ENCODE measurements at regions not wholly inside any gene's neighbourhood (a gene's known extent, or its start where the extent isn't known, plus 50 kb on each side); places are given as distances from the start of the nearest gene placed in this dataset.
"Not testable (repeated sequence)": the region's sequence is repeated elsewhere in the genome, so short reads cannot be mapped to it uniquely, and the experiment has no call there.

DNA sequence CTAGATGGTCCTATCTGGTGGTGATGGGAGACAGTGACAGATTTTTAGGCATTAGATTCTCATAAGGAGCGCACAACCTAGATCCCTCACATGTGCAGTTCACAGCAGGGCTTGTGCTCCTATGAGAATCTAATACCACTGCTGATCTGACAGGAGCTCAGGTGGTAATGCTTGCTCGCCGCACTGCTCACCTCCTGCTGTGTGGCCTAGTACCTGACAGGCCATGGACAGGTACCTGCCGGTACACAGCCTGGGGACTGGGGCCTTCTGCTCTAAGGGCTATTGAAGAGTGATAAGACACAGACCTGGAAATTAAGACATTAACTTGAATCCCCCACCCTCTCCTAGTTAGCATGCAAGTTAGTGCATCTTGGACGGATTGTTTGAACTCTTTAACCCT, 64.4 kb downstream of the KLRB1 start:
- H3K36me3 ChIP-seq (replicated peaks in 1 of 2; ENCODE audit: control insufficient read depth in 1 of 2, insufficient read depth in 2 of 2, low read length in 2 of 2); H3K4me3 ChIP-seq (replicated peaks in 1 of 3; ENCODE audit: insufficient read depth in 1 of 3, low read depth in 2 of 3, low read length in 3 of 3); H3K9me3 ChIP-seq (ENCODE audit: low read length); BruUV-seq (replicated peaks); H3K4me2 ChIP-seq (ENCODE audit: low read depth, low read length); intact Hi-C loops (cut with micrococcal nuclease; ENCODE audit: unreplicated experiment); CTCF ChIA-PET (ENCODE audit: low intra/inter-chr PET ratio, low total read pairs); ATAC-seq; POLR2A ChIA-PET; H3K4me1 ChIP-seq (ENCODE audit: insufficient read depth, low read length); H3K79me2 ChIP-seq (ENCODE audit: insufficient read depth, low read length); in situ Hi-C loops (cut with HindIII; ENCODE audit: extremely low pct_ligation_motif_present, low pct_unique_long_range_greater_than_20kb); H3K27ac ChIP-seq (ENCODE audit: extremely low read length, insufficient read depth, low read length); H2AFZ ChIP-seq (ENCODE audit: low read length); H3K9ac ChIP-seq (ENCODE audit: insufficient read depth, low read depth, low read length); DNase-seq (ENCODE audit: low spot score); H4K20me1 ChIP-seq (ENCODE audit: insufficient read depth, low read length); FAIRE-seq; H3K27me3 ChIP-seq (ENCODE audit: control insufficient read depth in 1 of 2, insufficient read depth in 2 of 2, low read length in 2 of 2): not testable (repeated sequence)
- 67% methylated on average over 1 of the region's 5 CpGs for WGBS (ENCODE audit: low lambda C conversion rate)

DNA sequence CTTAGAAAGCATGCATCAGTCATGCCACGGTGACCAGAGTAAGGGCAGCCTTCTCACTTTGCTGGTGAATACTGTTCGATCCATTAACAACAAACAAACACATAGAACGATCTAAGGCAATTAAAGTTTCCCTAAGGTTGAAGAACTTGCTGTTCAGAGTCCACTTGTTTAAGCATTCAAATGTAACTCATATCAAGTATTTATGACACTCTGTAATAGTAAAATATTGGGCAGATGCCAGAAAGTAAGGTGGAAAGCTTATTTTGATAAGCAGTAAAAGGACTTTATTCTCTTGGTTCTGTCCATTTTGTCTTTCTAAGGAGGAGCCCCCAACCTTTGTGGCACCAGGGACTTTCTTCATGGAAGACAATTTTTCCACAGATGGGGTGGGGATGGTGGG, 64.9 kb downstream of the KLRB1 start:
- FAIRE-seq; H3K9me3 ChIP-seq (ENCODE audit: low read length); intact Hi-C loops (cut with micrococcal nuclease; ENCODE audit: unreplicated experiment); BruUV-seq (replicated peaks); H3K9ac ChIP-seq (ENCODE audit: insufficient read depth, low read depth, low read length); H3K4me2 ChIP-seq (ENCODE audit: low read depth, low read length); H4K20me1 ChIP-seq (ENCODE audit: insufficient read depth, low read length); H3K27me3 ChIP-seq (ENCODE audit: control insufficient read depth in 1 of 2, insufficient read depth in 2 of 2, low read length in 2 of 2); H3K36me3 ChIP-seq (replicated peaks in 1 of 2; ENCODE audit: control insufficient read depth in 1 of 2, insufficient read depth in 2 of 2, low read length in 2 of 2); H3K79me2 ChIP-seq (ENCODE audit: insufficient read depth, low read length); CTCF ChIA-PET (ENCODE audit: low intra/inter-chr PET ratio, low total read pairs); H3K27ac ChIP-seq (ENCODE audit: extremely low read length, insufficient read depth, low read length); ATAC-seq; H3K4me1 ChIP-seq (ENCODE audit: insufficient read depth, low read length); H3K4me3 ChIP-seq (replicated peaks in 1 of 3; ENCODE audit: insufficient read depth in 1 of 3, low read depth in 2 of 3, low read length in 3 of 3); POLR2A ChIA-PET; H2AFZ ChIP-seq (ENCODE audit: low read length); in situ Hi-C loops (cut with HindIII; ENCODE audit: extremely low pct_ligation_motif_present, low pct_unique_long_range_greater_than_20kb); DNase-seq (ENCODE audit: low spot score): not testable (repeated sequence)
- no CpG with 5 or more reads among the region's 3 CpGs for WGBS (ENCODE audit: low lambda C conversion rate)

DNA sequence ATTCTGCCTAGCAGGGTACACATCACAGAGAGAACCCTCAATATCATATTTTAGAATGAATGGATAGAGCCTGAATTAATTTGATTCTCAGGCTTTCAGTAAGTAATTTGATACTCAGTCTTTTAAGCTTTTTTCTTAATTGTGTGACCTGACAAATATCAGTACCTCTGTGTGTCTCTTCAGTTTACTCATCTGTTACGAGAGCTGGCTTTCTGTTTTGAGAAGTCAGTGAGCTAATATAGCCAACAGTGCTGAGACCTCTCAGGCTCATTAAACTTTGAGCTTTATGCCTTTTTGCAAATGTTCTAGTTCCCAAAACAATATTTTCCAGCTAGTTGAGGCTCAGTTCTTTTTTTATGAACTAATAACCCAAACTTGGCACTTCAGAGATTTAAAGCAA, 91.8 kb downstream of the KLRB1 start:
- H3K4me1 ChIP-seq (ENCODE audit: insufficient read depth, low read length); H3K9ac ChIP-seq (ENCODE audit: insufficient read depth, low read depth, low read length); in situ Hi-C loops (cut with HindIII; ENCODE audit: extremely low pct_ligation_motif_present, low pct_unique_long_range_greater_than_20kb); H4K20me1 ChIP-seq (ENCODE audit: insufficient read depth, low read length); ATAC-seq; H3K27ac ChIP-seq (ENCODE audit: extremely low read length, insufficient read depth, low read length); H3K36me3 ChIP-seq (replicated peaks in 1 of 2; ENCODE audit: control insufficient read depth in 1 of 2, insufficient read depth in 2 of 2, low read length in 2 of 2); H3K79me2 ChIP-seq (ENCODE audit: insufficient read depth, low read length); CTCF ChIA-PET (ENCODE audit: low intra/inter-chr PET ratio, low total read pairs); H3K4me3 ChIP-seq (replicated peaks in 1 of 3; ENCODE audit: insufficient read depth in 1 of 3, low read depth in 2 of 3, low read length in 3 of 3); BruUV-seq (replicated peaks); FAIRE-seq; H2AFZ ChIP-seq (ENCODE audit: low read length); H3K27me3 ChIP-seq (ENCODE audit: control insufficient read depth in 1 of 2, insufficient read depth in 2 of 2, low read length in 2 of 2); H3K9me3 ChIP-seq (ENCODE audit: low read length); intact Hi-C loops (cut with micrococcal nuclease; ENCODE audit: unreplicated experiment); POLR2A ChIA-PET; DNase-seq (ENCODE audit: low spot score); H3K4me2 ChIP-seq (ENCODE audit: low read depth, low read length): not testable (repeated sequence)
- 92% methylated on average over 1 of the region's 1 CpG for WGBS (ENCODE audit: low lambda C conversion rate)

DNA sequence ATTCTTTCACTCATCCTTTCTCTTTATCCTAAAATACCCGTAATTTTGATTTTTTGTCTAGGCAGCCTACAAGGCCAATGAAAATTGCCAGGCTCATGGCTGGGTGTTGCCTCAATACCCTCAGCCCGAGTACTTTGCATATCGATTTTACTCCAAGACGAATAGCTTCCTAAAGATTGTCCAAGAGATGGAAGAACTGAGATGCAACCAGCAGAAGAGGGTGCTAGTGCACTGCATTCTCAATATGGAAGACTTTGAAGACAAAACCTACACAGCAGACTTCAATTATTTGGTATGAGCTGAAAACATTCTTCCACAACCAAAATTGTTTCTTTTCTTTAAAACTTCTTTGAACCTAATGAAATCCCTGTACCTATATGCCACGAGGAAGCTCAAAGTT, 95.0 kb downstream of the KLRB1 start:
- BruUV-seq (replicated peaks); H3K4me3 ChIP-seq (replicated peaks in 1 of 3; ENCODE audit: insufficient read depth in 1 of 3, low read depth in 2 of 3, low read length in 3 of 3); H3K9me3 ChIP-seq (ENCODE audit: low read length); H3K9ac ChIP-seq (ENCODE audit: insufficient read depth, low read depth, low read length); H4K20me1 ChIP-seq (ENCODE audit: insufficient read depth, low read length); intact Hi-C loops (cut with micrococcal nuclease; ENCODE audit: unreplicated experiment); H3K4me1 ChIP-seq (ENCODE audit: insufficient read depth, low read length); ATAC-seq; DNase-seq (ENCODE audit: low spot score); H2AFZ ChIP-seq (ENCODE audit: low read length); H3K27ac ChIP-seq (ENCODE audit: extremely low read length, insufficient read depth, low read length); H3K4me2 ChIP-seq (ENCODE audit: low read depth, low read length); in situ Hi-C loops (cut with HindIII; ENCODE audit: extremely low pct_ligation_motif_present, low pct_unique_long_range_greater_than_20kb); H3K79me2 ChIP-seq (ENCODE audit: insufficient read depth, low read length); H3K27me3 ChIP-seq (ENCODE audit: control insufficient read depth in 1 of 2, insufficient read depth in 2 of 2, low read length in 2 of 2); CTCF ChIA-PET (ENCODE audit: low intra/inter-chr PET ratio, low total read pairs); POLR2A ChIA-PET; H3K36me3 ChIP-seq (replicated peaks in 1 of 2; ENCODE audit: control insufficient read depth in 1 of 2, insufficient read depth in 2 of 2, low read length in 2 of 2): not testable (repeated sequence)
- peak; percentile 79 for FAIRE-seq
- 44% methylated on average over 5 of the region's 5 CpGs for WGBS (ENCODE audit: low lambda C conversion rate)
